ENCODE measurements at regions not wholly inside any gene's neighbourhood (a gene's known extent, or its start where the extent isn't known, plus 50 kb on each side); places are given as distances from the start of the nearest gene placed in this dataset.

- TF ChIP-seq, protein P1, sequence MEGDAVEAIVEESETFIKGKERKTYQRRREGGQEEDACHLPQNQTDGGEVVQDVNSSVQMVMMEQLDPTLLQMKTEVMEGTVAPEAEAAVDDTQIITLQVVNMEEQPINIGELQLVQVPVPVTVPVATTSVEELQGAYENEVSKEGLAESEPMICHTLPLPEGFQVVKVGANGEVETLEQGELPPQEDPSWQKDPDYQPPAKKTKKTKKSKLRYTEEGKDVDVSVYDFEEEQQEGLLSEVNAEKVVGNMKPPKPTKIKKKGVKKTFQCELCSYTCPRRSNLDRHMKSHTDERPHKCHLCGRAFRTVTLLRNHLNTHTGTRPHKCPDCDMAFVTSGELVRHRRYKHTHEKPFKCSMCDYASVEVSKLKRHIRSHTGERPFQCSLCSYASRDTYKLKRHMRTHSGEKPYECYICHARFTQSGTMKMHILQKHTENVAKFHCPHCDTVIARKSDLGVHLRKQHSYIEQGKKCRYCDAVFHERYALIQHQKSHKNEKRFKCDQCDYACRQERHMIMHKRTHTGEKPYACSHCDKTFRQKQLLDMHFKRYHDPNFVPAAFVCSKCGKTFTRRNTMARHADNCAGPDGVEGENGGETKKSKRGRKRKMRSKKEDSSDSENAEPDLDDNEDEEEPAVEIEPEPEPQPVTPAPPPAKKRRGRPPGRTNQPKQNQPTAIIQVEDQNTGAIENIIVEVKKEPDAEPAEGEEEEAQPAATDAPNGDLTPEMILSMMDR (IDR thresholded peaks at IDR 0.05) = no peak
- TF ChIP-seq POLR2A (IDR thresholded peaks at IDR 0.05) (no peak), POLR2AphosphoS5 (IDR thresholded peaks at IDR 0.05) (no peak)
Observed at GRCh38 chr9:708182-708550, 133.3 kb upstream of the DMRT1 start.

All from prostate gland (tissue), 2 donors.